ENCODE measurements at regions not wholly inside any gene's neighbourhood (a gene's known extent, or its start where the extent isn't known, plus 50 kb on each side); places are given as distances from the start of the nearest gene placed in this dataset.

DNA sequence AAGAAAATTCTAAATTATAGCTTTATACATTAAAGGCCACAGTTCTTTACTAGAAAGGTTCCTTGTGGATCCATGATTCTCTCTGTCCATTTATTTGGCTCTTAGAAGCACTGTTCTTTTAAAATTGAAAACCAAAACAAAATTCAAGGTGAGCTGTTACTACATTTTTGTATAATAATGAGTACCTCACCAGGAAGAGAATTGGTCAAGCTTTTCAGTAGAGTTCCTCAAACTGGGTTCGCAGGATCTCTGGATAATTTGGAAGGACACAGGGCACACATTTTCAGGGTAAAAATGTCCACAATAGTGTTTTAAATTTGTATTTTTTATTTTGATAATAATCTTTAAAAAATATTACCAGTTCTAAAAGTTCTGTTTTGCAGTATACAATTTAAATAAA, 93.0 kb downstream of the PPP1R3A start:
- DNase-seq (ENCODE audit: low spot score): no peak

DNA sequence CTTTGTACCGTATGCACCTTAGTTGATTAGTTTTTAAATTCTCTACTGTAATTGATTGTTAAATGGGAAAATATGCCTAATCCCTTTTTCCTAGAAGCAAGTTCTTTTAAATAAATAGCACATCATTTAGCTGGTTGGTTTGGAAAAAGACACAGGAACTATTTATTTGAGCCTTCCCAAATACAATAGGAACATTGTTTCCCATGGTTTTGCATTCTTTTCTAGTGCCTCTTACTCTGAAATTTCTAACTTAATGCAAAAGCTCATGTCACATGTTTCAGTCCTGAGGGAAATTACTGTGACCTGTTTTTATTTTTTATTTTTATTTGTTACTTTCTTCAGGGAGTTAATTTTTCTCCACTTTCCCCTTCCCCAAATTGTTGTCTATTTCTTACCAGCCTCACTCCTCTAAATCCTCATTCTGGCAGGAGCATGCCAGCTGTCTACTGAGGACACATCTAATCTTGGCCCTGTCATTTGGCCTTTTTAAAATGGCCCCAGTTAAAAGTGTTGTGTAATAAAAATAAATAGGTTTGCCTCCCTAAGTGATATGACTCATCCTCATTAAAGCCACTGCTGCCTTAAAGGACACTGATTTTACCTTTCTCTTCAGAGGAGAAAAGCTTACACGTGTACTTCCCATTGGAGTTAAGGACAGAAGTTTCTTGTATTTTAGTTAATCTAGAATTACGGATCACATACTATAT, 94.5 kb downstream of the PPP1R3A start:
- DNase-seq (ENCODE audit: low spot score): no peak

DNA sequence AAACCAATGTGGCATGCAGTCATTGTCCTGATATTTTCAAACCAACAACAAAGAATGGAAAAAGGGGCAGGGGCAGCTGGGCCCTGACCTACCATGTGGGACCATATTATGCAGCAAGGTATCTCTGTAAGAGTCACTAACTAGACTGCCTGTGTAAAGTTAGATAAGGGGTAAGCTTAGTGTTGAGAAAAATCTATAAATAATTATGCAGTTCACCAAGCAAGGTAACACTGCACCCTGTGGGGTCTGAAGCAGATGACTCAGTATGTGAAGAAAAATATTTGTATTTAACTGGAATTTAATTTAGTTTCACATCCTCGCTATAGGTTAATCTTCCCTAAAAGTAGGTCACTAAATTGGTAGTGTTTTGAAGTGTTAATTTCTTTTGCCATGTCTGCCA, 99.3 kb downstream of the PPP1R3A start:
- no peak for DNase-seq (ENCODE audit: low spot score)

DNA sequence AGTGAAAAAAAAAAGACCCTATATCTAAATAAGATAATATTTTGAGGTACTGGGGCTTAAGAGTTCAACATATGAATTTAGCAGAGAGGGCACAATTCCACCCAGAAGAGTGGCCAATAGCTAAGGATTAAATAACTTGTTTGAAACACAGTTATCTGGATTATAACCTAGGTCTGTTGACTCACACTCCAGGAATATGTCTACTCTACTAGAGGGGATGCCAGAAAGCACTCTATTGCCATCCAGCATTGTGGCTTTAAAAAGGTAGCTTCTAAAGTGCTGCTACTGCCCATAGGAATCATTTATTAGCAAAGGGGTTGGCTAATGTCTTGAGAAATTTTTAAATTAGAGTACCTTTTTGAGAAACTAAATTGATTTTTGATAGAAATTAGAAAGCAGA, 102.2 kb downstream of the PPP1R3A start:
- DNase-seq (ENCODE audit: low spot score): no peak

DNA sequence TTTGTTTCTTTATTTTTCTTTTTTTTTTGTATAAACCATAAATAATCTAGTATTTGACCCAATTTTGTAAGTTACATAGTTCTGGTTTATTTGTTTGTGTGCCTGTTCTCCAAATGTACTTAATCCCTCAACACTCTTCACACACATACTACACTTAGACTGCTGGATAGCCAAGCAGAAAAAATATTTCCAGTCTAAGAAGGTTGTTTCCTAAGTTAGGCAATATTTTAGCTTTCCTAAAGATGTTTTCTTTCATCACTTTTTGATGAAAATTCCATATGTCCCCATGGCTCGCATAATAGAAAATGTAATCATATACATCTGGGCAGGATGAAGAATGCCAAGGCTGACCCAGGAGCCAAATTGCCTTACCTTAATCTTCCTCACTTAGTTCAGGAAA, 105.3 kb downstream of the PPP1R3A start:
- DNase-seq (ENCODE audit: low spot score): no peak

DNA sequence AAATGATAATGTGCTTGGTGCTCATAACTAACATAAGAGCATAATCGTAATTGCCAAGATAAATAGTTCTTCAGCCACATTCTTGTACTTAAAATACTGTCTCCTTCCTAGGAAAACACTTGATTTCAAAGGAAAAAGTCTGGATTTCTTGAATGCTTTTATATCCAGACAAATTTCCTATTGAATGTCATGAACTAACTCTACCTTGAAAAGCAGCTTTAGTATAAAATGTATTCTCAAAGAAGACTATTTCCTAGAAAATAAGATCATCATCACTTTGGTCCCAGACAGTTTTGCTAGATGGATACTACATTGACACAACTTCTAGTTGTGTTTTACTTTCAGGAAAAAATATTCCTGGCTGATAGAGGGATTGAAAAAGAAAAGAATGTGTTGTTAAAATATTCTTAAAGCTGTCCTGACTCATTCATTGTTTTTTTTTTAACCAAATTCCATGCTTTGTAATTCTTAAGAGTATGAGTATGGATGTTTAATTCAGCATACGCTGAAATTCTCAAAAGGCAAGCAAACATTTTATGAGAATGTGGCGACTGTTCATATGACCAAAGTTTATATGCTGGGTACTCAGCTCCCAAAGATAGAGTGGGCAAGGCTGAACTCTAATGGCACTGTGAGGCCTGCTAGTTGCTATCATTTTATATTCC, 106.1 kb downstream of the PPP1R3A start:
- no peak for DNase-seq (ENCODE audit: low spot score)

DNA sequence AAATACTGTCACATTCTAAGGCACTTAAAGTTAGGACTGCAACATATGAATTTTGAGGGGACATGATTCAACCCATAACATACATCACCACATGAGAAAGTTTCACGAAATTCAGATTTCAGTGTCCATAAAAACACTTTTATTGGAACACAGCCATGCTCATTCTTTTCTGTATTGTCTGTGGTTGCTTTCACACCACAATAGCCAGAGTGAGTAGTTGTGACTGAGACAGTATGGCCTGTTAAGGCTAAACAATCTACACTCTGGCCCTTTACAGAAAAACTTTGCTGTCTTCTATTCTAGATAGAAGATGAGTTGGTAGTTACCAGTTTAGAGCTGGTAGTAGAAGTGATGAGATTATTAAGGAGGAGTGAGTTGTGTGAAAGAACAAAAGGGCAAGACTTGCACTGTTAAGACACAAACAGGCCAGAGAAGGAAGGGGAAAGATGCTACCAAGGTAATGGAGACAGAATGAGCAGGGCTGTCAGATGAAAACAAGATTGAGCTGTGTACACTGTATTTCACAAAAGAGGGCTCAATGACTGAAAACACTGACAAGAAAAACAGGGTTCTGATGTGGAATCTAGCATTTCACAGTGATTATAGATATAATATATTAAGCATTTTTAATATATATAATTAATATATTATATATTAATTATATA, 108.6 kb downstream of the PPP1R3A start:
- DNase-seq (ENCODE audit: low spot score): no peak

DNA sequence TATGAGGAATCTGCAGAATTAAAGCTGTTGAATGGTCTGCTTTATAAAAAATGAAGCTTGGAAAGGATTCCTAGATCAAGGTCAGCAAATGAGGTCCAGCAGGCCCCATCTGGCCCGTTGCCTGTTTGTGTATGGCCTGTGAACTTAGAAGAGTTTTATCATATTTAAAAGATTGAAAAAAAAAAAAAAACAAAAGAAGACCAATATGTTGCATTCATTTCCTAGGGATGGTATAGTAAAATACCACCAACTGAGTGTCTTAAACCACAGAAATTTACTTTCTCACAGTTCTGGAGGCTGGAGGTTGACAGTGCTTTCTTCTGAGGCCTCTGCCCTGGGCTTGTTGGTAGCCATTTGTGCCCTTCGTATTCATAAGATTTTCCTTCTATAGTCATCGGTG, 109.2 kb downstream of the PPP1R3A start:
- DNase-seq (ENCODE audit: low spot score): no peak

DNA sequence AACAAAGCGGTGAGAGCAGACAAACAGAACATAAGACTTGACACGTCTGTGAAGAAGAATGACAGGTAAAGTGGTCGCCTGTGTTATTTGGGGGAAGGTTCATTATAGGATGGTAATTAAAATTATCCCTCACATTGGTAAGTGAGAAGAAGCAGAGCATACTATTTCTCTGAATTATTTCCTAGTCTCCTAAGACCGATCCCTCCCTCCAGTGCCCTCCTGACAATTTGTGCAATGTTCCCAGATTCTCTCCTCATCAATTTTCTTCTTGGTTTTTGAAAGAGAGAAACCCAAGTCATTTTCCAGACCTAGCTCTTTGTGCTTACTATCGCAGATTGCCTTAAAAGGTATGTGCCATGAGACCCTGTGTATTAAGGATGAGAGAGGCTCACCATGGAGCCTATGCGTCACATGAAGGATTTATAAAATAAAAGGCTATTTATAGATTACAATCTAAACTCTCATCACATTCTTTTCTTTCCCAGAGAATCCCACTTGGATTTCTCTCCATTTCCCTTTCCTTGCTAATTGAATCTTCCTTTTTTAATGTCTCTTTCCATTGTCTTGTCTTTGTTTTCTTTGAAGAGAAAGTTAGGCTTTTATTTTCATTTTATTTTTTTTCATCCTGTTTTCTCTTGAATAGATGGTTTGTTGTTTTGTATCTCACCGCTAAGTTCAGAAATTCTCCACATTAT, 112.0 kb downstream of the PPP1R3A start:
- DNase-seq (ENCODE audit: low spot score): no peak

DNA sequence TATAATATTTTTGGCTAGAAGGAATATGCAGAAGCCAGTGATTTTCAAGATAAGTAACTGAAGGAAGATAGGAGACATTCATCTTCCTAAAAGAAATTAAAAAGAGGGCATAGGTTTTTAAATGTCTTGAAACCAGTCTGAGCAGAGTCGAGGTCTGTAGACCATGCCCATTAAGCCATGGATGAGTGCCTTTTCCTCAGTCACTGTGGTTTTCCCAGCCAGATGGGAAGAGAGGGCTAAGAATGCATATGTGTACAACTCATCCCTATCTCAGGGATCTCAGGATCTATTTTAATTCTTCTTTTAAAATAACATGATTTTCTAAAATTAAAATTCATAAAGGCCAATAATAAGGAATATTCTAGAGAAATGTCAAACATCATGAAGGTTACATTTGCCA, 112.8 kb downstream of the PPP1R3A start:
- DNase-seq (ENCODE audit: low spot score): no peak

DNA sequence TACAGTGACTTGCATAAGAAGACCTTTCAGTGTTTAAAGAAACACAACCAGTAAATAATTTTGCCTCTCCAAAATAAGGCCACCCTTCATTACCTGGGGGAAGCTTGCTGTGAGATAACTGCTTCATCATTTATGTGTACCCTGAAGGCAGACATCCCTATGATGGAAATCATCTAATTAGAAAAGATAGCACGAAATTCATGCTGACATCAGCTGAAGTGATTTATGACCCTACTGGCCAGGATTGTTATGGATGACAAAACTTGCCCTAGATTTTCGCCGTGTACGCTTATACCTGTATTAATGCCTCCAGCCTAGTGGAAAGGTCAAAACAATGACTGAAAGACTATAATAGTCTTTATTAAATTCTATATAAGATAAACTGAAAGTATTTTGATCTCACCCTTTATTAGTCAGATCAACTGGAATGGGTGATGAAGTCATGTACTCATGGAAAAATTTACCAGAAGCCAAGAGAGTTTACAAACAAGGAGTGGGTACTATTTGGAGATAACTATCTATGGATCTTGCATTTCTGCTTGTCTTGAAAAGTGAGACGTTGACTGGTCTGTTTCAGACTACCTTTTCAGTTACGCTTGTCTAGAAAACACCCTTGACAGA, 114.2 kb downstream of the PPP1R3A start:
- DNase-seq (ENCODE audit: low spot score): no peak

DNA sequence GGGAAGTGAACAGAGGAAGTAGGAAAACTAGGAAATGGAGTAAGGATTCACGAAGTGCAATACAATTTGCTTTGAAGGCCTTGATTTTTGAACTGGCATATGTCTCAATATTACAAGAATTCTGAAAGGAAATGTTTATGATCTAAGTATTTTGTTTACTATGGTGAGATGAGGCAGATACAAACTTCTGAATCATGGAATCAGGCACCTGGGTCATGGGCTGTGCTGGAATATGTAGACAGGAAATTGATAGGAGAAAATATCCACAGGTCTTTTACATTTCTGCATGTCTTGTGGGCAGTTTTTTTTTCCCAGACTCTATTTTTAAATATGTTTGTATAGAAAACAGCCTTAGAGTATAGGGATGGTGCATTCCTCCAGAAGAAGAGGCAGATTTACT, 117.1 kb downstream of the PPP1R3A start:
- no peak for DNase-seq (ENCODE audit: low spot score)

DNA sequence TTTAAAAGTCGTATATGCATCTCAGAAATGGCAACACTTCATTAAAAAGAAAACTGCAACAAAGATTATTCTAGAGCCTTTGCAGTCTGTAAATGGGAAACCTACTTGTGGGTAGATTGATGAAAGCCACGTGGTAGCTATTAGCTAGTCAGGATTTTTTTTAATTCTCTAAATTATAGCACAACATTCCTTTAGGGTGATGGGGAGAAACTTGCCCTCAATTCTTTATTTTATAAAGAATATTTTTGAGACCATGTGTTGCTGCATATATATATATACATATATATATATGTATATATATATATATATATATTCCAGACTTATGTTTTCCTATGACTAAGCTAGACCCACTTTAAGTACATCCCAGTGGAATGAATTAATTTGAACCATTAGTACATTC, 118.0 kb downstream of the PPP1R3A start:
- DNase-seq (ENCODE audit: low spot score): no peak

DNA sequence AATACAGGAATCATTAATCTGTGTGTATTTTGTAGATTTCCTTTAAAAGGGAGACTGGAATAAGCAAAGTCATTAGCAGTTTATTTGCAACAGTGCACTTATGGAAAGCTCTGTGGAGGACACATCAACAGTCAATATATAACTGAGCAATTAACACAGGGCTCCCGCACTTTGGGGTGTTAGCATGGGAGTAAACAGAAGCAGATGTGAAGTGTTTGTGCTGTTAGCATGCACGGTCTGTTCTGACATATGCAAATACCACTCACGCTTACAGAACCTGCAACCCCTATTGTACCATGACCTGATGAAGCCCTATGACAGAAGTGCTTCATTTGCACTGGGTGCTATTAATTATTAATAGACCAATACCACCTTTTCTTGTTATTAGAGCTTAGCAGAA, 118.9 kb downstream of the PPP1R3A start:
- DNase-seq (ENCODE audit: low spot score): no peak

DNA sequence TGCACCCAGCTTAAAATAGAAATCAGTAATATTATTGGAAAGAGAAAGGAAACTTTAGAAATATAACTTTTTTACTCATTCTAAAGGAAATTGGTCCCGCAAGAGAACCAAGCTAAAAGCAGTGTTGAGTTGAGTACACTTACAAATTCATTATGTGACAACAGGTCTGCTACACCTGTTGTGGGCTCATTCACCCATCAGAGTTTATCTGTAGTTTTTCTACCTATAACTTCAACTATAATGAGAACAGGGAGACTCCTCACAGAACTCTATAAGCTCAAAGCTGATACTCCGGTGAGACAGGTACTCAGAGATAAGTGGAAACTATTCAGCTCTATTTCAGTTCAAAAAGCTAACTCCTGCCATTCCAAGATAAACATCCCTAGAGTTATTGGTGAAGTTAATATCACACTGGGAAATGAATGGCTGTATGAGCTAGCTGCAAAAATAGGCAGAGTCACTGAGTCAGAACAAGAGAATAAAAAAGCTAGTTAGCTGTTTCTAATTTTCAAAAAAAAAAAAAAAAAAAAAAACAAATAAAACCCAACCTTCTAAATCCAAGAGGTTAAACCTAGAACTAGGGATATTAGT, 121.3 kb downstream of the PPP1R3A start:
- DNase-seq (ENCODE audit: low spot score): no peak

DNA sequence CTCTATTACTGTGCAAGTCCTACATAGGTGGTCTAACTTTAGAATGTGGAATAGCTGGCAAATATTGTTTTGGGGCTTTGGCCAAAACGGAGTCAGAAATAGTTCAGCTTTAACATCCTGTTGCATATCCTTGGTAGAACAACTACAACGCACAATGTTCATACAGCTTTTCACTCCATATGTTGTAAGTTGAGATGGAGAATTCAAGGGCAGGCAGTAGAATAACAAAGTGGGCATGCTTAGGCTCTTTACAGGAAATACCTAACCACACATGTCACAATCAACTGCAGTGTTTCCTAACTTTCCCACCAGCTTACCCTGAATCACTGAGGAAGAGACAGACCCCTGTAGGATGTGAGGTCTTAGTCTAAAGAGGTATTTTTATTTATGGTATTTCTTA, 122.3 kb downstream of the PPP1R3A start:
- DNase-seq (ENCODE audit: low spot score): no peak

DNA sequence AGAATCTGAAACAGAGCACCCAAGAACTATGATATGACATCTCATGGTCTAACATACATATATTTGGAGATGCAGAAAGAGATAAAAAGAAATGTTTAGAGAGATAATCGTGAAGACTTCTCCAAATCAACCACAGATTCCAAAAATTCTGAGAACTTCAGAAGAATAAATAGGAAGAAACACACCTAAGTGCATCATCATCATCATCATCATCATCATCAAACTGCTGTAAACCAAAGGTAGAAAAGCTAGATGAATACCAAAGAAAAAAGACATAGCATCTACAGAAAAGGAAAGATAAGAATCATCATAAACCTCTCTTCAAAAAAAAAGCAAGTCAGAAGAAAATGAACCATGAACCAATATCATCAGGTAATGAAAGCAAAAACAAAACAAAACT, 124.2 kb downstream of the PPP1R3A start:
- DNase-seq (ENCODE audit: low spot score): no peak

DNA sequence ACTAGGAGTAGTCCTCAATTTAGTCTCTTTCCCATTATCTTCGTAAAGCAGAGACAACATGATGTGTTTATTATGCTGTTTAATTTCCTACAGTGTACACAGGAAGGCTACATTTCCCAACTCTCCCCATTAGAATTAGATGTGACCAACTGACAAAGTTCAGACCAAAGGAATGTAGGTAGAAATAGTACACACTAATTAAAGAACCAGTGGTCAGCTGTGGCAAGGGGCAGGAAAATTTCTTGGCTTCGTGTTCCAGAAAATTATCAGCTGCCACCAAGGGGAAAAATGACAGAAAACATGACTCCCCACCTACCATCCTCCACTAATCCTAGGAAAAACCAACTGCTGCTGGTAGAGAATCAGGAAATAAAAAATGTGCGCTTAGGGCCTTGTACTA, 125.6 kb downstream of the PPP1R3A start:
- no peak for DNase-seq (ENCODE audit: low spot score)

DNA sequence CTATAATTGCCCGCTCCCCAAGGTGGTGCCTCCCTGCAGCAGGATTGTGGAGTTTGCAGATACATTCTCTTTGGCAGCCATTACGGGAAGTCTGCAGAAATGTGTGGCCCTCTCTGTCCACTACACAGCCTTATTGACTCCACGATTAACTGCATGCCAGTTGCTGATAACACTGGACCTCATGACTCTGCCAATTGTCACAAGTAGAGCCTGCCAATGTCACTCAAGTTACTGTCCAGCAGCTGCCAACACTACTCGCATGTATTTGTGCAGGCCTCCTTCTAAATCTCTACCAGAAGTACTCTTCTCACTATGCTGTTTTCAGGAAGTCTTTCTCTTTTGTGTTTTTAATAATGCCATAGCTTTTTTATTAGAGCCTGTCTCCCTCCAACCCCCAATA, 128.8 kb downstream of the PPP1R3A start:
- no peak for DNase-seq (ENCODE audit: low spot score)

DNA sequence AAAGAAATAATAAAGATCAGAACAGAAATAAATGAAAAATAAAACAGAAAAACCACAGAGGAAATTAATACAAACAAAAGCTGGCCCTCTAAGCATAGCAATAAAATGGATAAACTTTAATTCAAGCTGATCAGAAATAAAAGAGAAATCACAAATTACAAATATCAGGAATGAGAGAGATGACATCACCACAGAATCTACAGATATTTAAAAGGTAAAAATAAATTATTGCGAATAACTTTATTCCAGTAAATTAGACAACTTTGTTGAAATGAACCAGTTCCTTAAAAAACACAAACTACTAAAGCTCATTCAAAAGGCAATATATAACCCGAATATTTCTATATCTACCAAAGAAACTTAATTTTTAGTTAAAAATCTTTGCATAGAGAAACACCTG, 131.7 kb downstream of the PPP1R3A start:
- DNase-seq (ENCODE audit: low spot score): no peak

DNA sequence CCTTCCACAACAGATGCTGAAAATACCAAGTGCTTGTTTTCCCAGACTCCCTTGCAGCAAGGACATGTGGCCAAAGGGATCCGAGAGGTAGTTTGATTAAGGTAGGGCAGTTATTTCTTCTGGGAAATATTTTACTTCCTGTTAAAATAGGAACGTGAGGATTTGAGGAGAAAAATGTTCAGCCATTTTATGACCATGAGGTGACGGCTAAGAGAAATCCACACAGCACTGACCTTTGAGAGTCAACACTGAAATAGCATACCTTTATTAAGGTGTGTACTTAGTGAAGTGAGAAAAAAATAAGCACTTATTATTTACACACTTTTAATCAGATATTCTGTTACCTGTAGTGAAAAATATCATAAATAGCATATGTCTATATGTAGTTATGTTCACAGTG, 133.9 kb downstream of the PPP1R3A start:
- no peak for DNase-seq (ENCODE audit: low spot score)

DNA sequence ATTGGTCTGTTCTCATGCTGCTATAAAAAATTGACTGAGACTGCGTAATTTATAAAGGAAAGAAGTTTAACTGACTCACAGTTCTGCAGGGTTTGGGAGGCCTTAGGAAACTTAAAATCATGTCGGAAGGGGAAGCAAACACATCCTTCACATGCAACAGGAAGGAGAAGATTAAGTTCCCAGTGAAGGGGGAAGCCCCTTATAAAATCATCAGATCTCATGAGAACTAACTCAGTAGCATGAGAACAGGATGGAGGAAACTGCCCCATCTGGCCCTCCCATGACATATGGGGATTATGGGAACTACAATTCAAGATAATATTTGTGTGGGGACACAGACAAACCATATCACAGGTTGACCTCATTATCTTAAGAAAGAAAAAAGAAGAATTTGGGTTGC, 134.5 kb downstream of the PPP1R3A start:
- no peak for DNase-seq (ENCODE audit: low spot score)
